Keratinocyte (primary cell): ENCODE measurements at regions not wholly inside any gene's neighbourhood (a gene's known extent, or its start where the extent isn't known, plus 50 kb on each side); places are given as distances from the start of the nearest gene placed in this dataset.

Experiments
- CTCF ChIP-seq, 3 experiments: IDR thresholded peaks in 1 of 3; conservative IDR thresholded peaks in 1 of 3; optimal IDR thresholded peaks in 1 of 3; 2 replicates in 2 of 3; 3 replicates in 1 of 3; pipeline versions ENCODE3 to v1.5.1; 2011; ENCODE audit warnings: low read length in 3 of 3, mild to moderate bottlenecking in 3 of 3, moderate library complexity in 2 of 3, control low read depth in 1 of 3, inconsistent platforms in 1 of 3; ENCODE audit not compliant: insufficient read depth in 2 of 3; ENCODE audit errors: extremely low read depth in 1 of 3
- EZH2 ChIP-seq: IDR thresholded peaks from one replicate; pipeline ENCODE4 v1.6.1; 2012; ENCODE audit warnings: inconsistent platforms, mild to moderate bottlenecking, low read length, moderate library complexity

- TF ChIP-seq CTCF (optimal IDR thresholded peaks at IDR 0.05 in 1 of 3, IDR thresholded peaks at IDR 0.05 in 1 of 3, conservative IDR thresholded peaks at IDR 0.05 in 1 of 3; ENCODE audit: extremely low read depth in 1 of 3, insufficient read depth in 2 of 3, low read length in 3 of 3) (no peak), EZH2 (no peak)
These were observed 54.1 kb upstream of the CHD1 start for GRCh38 chr5:98982880-98983279.
